Mucosa of rectum (tissue), 2 donors: ENCODE measurements at regions not wholly inside any gene's neighbourhood (a gene's known extent, or its start where the extent isn't known, plus 50 kb on each side); places are given as distances from the start of the nearest gene placed in this dataset.

Experiments used
- H3K27ac ChIP-seq, 2 donors: one replicate each; pipeline ENCODE4 v1.7.0; 2013; ENCODE audit warnings: inconsistent platforms in 2 of 2, low read depth in 2 of 2, low read length in 2 of 2
- H3K27me3 ChIP-seq, 2 donors: one replicate each; pipeline ENCODE4 v1.7.0; 2013; ENCODE audit warnings: low read length in 2 of 2; ENCODE audit not compliant: control insufficient read depth in 2 of 2, insufficient read depth in 2 of 2
- H3K36me3 ChIP-seq, 2 donors: one replicate each; pipeline ENCODE4 v1.7.0; 2013; ENCODE audit warnings: low read length in 2 of 2; ENCODE audit not compliant: control insufficient read depth in 2 of 2, insufficient read depth in 2 of 2
- H3K4me1 ChIP-seq, 2 donors: one replicate each; pipeline ENCODE4 v1.7.0; 2013; ENCODE audit warnings: low read length in 2 of 2, mild to moderate bottlenecking in 1 of 2; ENCODE audit not compliant: control insufficient read depth in 2 of 2, insufficient read depth in 2 of 2
- H3K4me3 ChIP-seq, 2 donors: one replicate each; pipeline ENCODE4 v1.7.0; 2013; ENCODE audit warnings: low read length in 2 of 2
- H3K9ac ChIP-seq, 2 donors: one replicate each; pipeline ENCODE4 v1.7.0; 2013; ENCODE audit warnings: low read length in 2 of 2, low read depth in 1 of 2, mild to moderate bottlenecking in 1 of 2
- H3K9me3 ChIP-seq, 2 donors: one replicate each; pipeline ENCODE4 v1.7.0; 2013; ENCODE audit warnings: low read length in 2 of 2; ENCODE audit not compliant: control insufficient read depth in 2 of 2
- donor health status: healthy.
- donor health status: Normal muscosa, but diverticular disease.

DNA sequence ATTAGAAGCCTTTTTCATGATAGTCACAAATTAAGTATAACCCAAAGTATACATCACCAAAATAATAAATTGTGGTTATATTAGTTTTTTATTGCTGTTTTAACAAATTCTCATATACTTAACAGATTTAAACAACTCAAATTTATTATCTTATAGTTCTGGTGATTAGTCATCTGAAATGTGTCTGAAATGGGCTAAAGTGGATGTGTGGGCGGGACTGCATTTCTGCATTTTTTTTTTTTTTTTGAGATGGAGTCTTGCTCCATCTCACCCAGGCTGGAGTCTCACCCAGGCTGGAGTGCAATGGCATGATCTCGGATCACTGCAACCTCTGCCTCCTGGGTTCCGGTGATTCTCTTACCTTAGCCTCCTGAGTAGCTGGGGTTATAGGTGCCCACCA, 891.5 kb upstream of the CELF2 start:
- no peak overlapping the region for H3K27ac ChIP-seq
- no peak overlapping the region for H3K9ac ChIP-seq
- no peaks in the 10 kb centered on the region for H3K36me3 ChIP-seq
- no peaks in the 10 kb centered on the region for H3K9me3 ChIP-seq
- H3K4me3 ChIP-seq = no peak overlapping the region
- no peaks in the 10 kb centered on the region for H3K4me1 ChIP-seq
- no peaks in the 10 kb centered on the region for H3K27me3 ChIP-seq

DNA sequence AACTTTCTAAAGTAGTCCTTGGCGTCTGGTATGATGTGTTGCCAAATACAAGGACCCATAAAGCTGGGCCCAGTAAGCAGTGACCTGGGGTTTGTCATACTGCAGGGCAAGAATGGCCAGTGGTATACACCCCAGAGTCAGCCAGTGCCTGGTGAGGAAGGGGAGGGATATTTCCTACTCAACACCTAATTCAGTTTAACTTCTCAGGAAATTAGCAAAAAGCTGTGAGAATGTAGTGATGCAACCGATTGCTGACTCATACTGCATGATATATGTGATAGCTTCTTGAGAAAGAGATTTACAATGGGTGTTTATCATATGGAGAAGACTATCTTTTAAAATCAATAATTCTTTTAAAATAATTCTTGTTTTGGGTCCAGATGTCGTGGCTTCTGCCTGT, 889.3 kb upstream of the CELF2 start:
- Histone ChIP-seq H3K9me3 (no peaks in the 10 kb centered on the region), H3K9ac (no peak overlapping the region), H3K27ac (no peak overlapping the region), H3K4me1 (no peaks in the 10 kb centered on the region), H3K27me3 (no peaks in the 10 kb centered on the region), H3K36me3 (no peaks in the 10 kb centered on the region), H3K4me3 (no peak overlapping the region)

DNA sequence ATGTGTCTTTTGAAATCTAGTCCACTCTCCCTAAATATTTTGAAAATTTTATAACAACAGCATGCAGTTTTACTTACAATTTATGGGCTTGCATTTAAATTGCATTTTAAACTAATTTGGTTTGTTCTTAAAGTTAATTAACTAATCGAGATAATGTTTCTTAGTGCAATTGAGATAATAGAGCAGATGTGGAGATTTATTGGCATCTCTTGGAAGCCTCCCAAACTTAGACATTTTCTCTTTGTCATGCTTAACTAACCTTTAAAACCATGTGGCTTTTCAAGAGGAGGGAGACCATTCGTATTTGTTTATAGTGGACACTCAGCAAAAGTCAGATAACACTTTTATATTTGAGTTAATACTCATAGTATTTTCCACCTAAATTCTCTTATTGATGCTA, 887.0 kb upstream of the CELF2 start:
- H3K27me3 ChIP-seq = no peaks in the 10 kb centered on the region
- H3K9ac ChIP-seq = no peak overlapping the region
- H3K9me3 ChIP-seq = no peaks in the 10 kb centered on the region
- no peaks in the 10 kb centered on the region for H3K36me3 ChIP-seq
- H3K4me1 ChIP-seq = no peaks in the 10 kb centered on the region
- no peak overlapping the region for H3K4me3 ChIP-seq
- no peak overlapping the region for H3K27ac ChIP-seq

DNA sequence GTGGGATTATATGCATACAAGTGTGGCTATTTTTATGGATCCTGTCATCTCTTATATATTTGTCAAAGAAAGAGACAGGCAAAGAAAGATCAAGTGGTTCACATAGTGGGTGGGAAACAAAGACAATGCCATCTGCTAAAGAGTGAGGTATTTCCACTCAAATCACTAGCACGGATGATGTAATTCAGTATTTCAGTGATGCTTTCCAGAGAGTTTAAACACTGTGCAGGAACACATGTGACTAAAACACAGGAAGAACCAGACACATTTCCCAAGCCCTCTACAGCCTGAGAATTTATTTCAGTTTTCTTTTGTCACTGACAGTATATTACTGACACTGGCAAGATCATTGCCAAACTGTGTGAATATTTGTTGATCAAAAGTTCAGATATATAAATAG, 885.7 kb upstream of the CELF2 start:
- Histone ChIP-seq H3K9me3 (no peaks in the 10 kb centered on the region), H3K27me3 (no peaks in the 10 kb centered on the region), H3K27ac (no peak overlapping the region), H3K36me3 (no peaks in the 10 kb centered on the region), H3K4me3 (no peak overlapping the region), H3K9ac (no peak overlapping the region), H3K4me1 (no peaks in the 10 kb centered on the region)

DNA sequence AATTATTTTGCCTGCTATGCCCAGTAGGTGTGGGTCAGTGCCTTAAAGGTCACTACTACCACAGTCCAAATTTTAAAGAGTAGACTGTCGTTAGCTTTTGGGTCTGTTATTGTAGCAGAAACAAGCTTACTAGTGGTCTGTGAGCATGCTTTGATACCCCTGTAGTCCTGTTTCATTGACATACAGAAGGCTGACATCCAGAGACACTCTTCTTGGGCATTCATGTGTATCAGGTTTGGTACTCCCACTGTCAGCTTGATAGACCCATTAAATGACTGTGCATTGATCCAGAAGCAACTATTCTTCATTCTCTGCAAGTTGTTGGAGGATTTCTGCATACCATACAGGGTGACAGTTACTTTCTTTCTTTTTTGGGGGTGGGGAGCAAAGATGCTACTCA, 884.4 kb upstream of the CELF2 start:
- H3K9me3 ChIP-seq = no peaks in the 10 kb centered on the region
- no peaks in the 10 kb centered on the region for H3K27me3 ChIP-seq
- no peak overlapping the region for H3K27ac ChIP-seq
- no peak overlapping the region for H3K4me3 ChIP-seq
- H3K4me1 ChIP-seq = no peaks in the 10 kb centered on the region
- H3K36me3 ChIP-seq = no peaks in the 10 kb centered on the region
- H3K9ac ChIP-seq = no peak overlapping the region

DNA sequence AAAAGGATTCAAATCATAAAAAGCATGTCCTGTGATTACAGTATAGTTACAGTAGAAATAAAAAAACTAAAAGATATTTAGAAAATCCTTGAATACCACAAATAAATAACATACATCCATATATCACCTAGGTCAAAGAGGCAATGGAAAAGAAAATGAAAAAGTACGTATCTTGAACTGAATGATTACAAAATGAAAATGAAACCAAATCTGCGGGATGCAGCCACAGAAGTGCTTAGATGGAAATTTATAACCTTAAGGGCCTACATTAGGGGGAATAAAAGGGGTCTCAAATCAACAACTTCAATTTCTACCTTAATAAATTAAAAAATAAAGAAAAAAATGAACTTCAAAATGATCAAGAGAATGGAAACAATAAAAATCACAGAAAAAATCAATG, 879.0 kb upstream of the CELF2 start:
- H3K9me3 ChIP-seq = no peaks in the 10 kb centered on the region
- H3K27ac ChIP-seq = no peak overlapping the region
- peak overlapping the region in 1 of 2 donors; percentile 35 for H3K4me3 ChIP-seq
- H3K4me1 ChIP-seq = no peaks in the 10 kb centered on the region
- no peaks in the 10 kb centered on the region for H3K27me3 ChIP-seq
- no peak overlapping the region for H3K9ac ChIP-seq
- no peaks in the 10 kb centered on the region for H3K36me3 ChIP-seq

DNA sequence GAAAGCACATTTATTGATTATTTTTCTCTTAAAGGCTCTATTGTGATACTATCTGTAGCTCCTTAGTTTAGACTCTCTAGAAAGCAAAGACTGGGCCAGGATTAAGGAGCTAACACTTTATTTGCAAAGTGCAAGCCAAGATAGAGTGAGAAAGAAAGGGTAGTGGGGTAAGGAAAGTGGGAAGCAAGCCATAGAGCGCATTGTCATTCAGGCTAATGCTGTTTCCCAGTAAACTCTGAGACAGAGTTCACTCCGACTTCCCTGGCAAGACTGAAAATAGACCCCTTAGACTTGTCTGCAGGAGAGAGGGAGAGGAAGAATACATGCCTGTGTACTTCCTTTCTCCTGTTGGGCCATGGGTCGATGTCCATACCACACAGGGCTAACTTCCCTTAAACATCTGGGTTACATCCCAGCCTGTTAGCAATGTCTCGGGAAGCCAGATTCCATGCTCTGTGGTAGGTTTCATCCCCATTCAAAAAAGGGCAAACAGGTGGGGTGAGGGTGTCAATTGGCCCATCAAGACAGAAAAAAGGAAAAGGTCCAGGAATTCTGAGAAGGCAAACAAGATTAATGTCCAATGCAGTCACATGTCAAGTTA, 875.8 kb upstream of the CELF2 start:
- Histone ChIP-seq H3K4me1 (no peaks in the 10 kb centered on the region), H3K27me3 (no peaks in the 10 kb centered on the region), H3K36me3 (no peaks in the 10 kb centered on the region), H3K4me3 (no peak overlapping the region), H3K27ac (no peak overlapping the region), H3K9ac (no peak overlapping the region), H3K9me3 (no peaks in the 10 kb centered on the region)

DNA sequence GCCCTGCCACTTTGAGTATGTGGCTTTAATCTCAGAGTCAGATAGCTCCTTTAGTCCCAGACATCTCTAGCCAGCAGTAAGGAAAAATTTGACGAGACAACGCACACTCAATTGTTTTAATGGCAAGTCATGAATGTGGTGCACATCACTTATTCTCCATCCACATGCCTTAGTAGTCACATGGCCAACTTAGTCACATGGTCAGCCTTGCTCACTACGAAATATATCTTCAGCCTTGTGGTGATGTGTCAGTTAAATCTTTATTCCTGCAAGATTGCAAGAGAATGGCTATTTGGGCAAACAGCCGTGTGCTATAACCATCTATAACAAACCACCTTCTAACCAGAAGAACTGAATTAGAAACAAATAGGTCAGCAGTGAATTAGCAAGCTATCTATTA, 871.1 kb upstream of the CELF2 start:
- H3K4me3 ChIP-seq = no peak overlapping the region
- no peaks in the 10 kb centered on the region for H3K4me1 ChIP-seq
- H3K27me3 ChIP-seq = no peaks in the 10 kb centered on the region
- no peak overlapping the region for H3K27ac ChIP-seq
- H3K9me3 ChIP-seq = no peaks in the 10 kb centered on the region
- no peaks in the 10 kb centered on the region for H3K36me3 ChIP-seq
- H3K9ac ChIP-seq = no peak overlapping the region

DNA sequence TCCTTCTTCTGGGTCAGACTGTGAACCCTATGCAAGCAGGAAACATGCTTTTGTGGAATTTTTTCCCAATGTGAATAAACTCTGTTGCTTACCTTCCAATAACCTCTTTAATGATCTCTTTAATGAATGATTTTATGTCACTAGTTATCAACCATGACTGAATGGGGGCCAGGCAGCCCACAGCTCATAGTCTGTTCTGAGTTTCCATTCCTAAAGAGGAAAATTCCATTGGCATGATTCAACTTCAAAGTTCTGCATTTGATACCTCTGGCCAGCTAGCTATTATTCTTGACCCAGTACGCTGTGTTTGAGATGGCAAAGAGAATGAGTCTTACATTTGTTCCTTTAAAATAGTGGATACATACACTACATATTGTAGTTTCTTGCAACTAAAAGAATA, 867.8 kb upstream of the CELF2 start:
- Histone ChIP-seq H3K27me3 (no peaks in the 10 kb centered on the region), H3K9ac (no peak overlapping the region), H3K4me3 (no peak overlapping the region), H3K4me1 (no peaks in the 10 kb centered on the region), H3K27ac (no peak overlapping the region), H3K9me3 (no peaks in the 10 kb centered on the region), H3K36me3 (no peaks in the 10 kb centered on the region)

DNA sequence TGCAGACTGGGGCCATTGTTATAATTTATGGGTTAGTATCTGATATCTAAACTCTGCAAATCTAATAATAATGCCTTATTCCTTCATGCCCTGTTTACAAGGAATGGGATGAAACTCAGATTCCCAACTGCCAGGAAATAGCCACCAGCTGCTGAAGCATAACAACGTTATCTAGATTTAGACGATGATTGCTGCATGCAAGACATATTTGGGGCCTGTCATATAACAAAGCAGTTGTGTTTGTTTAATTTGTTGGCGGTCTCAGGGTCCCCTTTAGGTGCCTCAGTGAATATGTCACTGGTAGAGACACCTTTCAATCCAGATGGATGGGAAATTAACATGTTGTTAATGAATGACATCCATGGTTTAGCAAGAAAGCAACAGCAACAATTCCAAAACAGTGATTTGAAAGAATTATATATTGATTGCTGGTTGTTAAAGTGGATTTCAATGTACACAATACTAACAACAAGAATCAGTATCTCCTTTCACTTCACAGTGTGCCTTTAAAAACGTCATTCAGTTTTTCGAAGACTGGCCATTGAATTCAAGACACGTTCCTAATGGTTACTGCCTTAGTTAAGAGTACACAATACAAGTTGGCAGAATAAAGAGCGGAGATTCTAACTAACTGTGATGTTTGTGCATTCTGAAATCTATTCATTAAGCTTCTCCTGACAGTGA, 860.6 kb upstream of the CELF2 start:
- Histone ChIP-seq H3K36me3 (no peaks in the 10 kb centered on the region), H3K27me3 (no peaks in the 10 kb centered on the region), H3K4me3 (no peak overlapping the region), H3K27ac (no peak overlapping the region), H3K9ac (no peak overlapping the region), H3K9me3 (no peaks in the 10 kb centered on the region), H3K4me1 (no peaks in the 10 kb centered on the region)
